DND-41 (cell line): ENCODE measurements at regions not wholly inside any gene's neighbourhood (a gene's known extent, or its start where the extent isn't known, plus 50 kb on each side); places are given as distances from the start of the nearest gene placed in this dataset.
A peak's percentile ranks its signal among the peaks of the same experiment; 100 is the strongest.

Experiments
- ATAC-seq: fragments of 200-7000 bp; cut with Tn5 transposase; 3 replicates; pipeline ENCODE4 v1.9.1; 2021; ENCODE audit warnings: low read depth; ENCODE audit not compliant: insufficient read depth
- DNase-seq: peaks from one replicate; pipeline ENCODE4 v3.0.0-alpha.2; 2020
- H2AFZ ChIP-seq: 2 replicates; pipeline ENCODE4 v1.6.0; 2012; ENCODE audit warnings: low read depth, low read length
- H3K27ac ChIP-seq: 2 replicates; pipeline ENCODE4 v1.5.1; 2012; ENCODE audit warnings: low read length, inconsistent platforms
- H3K27me3 ChIP-seq: fragments of 200-600 bp; sonication (generic); 2 replicates; pipeline ENCODE4 v1.6.0; 2012; ENCODE audit warnings: low read length, mild to moderate bottlenecking, inconsistent platforms; ENCODE audit not compliant: insufficient read depth, poor library complexity
- H3K36me3 ChIP-seq: 2 replicates; pipeline ENCODE4 v1.5.1; 2012; ENCODE audit warnings: low read length, inconsistent platforms; ENCODE audit not compliant: insufficient read depth
- H3K4me1 ChIP-seq: 2 replicates; pipeline ENCODE4 v1.5.1; 2012; ENCODE audit warnings: mild to moderate bottlenecking, low read length; ENCODE audit not compliant: insufficient read depth
- H3K4me2 ChIP-seq: 2 replicates; pipeline ENCODE4 v1.6.0; 2012; ENCODE audit warnings: mild to moderate bottlenecking, moderate library complexity, low read length, inconsistent platforms; ENCODE audit not compliant: insufficient read depth
- H3K4me3 ChIP-seq, 2 experiments: fragments of 200-600 bp in 1 of 2; shearing (Covaris generic) in 1 of 2; 2 replicates each; pipeline ENCODE4 v1.5.1; 2012 to 2016; ENCODE audit warnings: inconsistent platforms in 2 of 2, low read length in 2 of 2, mild to moderate bottlenecking in 2 of 2, low read depth in 1 of 2, moderate library complexity in 1 of 2
- H3K79me2 ChIP-seq: 2 replicates; pipeline ENCODE4 v1.6.0; 2012; ENCODE audit warnings: low read length, inconsistent platforms; ENCODE audit not compliant: insufficient read depth
- H3K9ac ChIP-seq: 2 replicates; pipeline ENCODE4 v1.6.0; 2012; ENCODE audit warnings: low read depth, mild to moderate bottlenecking, inconsistent platforms, low read length, moderate library complexity
- H3K9me3 ChIP-seq: 2 replicates; pipeline ENCODE4 v1.5.1; 2012; ENCODE audit warnings: low read length, moderate library complexity, mild to moderate bottlenecking, inconsistent platforms; ENCODE audit not compliant: insufficient read depth, severe bottlenecking
- H4K20me1 ChIP-seq: 2 replicates; pipeline ENCODE4 v1.6.0; 2012; ENCODE audit warnings: low read length; ENCODE audit not compliant: insufficient read depth
- EZH2 ChIP-seq: IDR thresholded peaks from 3 replicates; pipeline ENCODE4 v1.6.1; 2012; ENCODE audit warnings: borderline replicate concordance, low read depth, mild to moderate bottlenecking, moderate library complexity, low read length, inconsistent platforms; ENCODE audit not compliant: severe bottlenecking
- TF ChIP-seq, protein P1 (sequence below): IDR thresholded peaks from 2 replicates; pipeline ENCODE4 v1.5.1; 2012; ENCODE audit warnings: borderline replicate concordance, low read length, moderate library complexity, mild to moderate bottlenecking; ENCODE audit not compliant: poor library complexity, severe bottlenecking; ENCODE audit errors: extremely low read depth

DNA sequence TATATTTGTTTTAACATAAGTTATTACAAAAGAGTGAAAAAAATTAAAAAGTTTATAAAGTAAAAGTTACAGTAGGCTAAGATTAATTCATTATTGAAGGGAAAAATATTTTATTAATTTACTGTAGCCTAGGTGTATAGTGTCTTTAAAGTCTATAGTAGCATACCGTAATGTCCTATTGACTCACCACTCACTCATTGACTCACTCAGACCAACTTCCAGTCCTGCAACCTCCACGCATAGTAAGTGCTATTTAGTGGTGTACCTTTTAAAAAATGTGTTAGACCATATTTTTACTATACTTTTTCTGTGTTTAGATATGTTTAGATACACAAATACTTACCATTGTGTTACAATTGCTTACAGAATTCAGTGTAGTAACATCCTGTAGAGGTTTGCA is 841.1 kb downstream of the CENPC start:
- Histone ChIP-seq H3K4me3 (no peak overlapping the region), H3K9me3 (no peaks in the 10 kb centered on the region), H3K36me3 (no peaks in the 10 kb centered on the region), H3K4me1 (0 out of 2 replicates have a peak, but pooled peaks cover 3% of the 10 kb centered on the region), H3K79me2 (no peaks in the 10 kb centered on the region), H4K20me1 (no peaks in the 10 kb centered on the region), H3K27ac (no peak overlapping the region), H3K9ac (no peak overlapping the region), H3K27me3 (no peaks in the 10 kb centered on the region), H2AFZ (no peak overlapping the region), H3K4me2 (no peak overlapping the region)
- TF ChIP-seq, protein P1, sequence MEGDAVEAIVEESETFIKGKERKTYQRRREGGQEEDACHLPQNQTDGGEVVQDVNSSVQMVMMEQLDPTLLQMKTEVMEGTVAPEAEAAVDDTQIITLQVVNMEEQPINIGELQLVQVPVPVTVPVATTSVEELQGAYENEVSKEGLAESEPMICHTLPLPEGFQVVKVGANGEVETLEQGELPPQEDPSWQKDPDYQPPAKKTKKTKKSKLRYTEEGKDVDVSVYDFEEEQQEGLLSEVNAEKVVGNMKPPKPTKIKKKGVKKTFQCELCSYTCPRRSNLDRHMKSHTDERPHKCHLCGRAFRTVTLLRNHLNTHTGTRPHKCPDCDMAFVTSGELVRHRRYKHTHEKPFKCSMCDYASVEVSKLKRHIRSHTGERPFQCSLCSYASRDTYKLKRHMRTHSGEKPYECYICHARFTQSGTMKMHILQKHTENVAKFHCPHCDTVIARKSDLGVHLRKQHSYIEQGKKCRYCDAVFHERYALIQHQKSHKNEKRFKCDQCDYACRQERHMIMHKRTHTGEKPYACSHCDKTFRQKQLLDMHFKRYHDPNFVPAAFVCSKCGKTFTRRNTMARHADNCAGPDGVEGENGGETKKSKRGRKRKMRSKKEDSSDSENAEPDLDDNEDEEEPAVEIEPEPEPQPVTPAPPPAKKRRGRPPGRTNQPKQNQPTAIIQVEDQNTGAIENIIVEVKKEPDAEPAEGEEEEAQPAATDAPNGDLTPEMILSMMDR = no peak
- no peak for TF ChIP-seq EZH2
- DNase-seq (no peak), ATAC-seq (no peak)

DNA sequence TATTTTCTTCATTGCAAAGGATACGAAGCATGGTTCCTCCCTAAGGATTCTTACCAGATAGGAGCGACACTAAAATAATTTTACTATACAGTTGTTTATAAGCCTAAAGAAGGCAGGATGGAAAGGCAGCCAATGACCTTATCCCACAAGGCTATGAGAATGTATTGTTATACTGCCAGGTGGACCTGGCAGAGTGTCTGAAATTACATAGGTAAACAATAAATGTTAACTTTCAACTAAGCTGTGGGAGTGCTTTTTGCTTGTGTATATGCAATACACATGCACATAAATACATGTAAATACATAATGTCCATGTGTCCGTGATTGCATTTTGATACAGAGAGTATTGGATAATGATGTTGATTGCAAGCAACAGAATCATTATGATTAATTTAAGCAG is 850.6 kb downstream of the CENPC start:
- Histone ChIP-seq H3K4me2 (no peak overlapping the region), H3K27me3 (no peaks in the 10 kb centered on the region), H3K36me3 (no peaks in the 10 kb centered on the region), H3K27ac (no peak overlapping the region), H3K9me3 (no peaks in the 10 kb centered on the region), H3K9ac (no peak overlapping the region), H3K79me2 (no peaks in the 10 kb centered on the region), H4K20me1 (no peaks in the 10 kb centered on the region), H3K4me3 (no peak overlapping the region), H2AFZ (no peak overlapping the region), H3K4me1 (peaks cover 6% of the 10 kb centered on the region)
- TF ChIP-seq, protein P1 = no peak
- TF ChIP-seq EZH2 = no peak
- ATAC-seq (no peak), DNase-seq (no peak)

GRCh38 chr4:66693694-66694093 is 851.6 kb downstream of the CENPC start:
- ATAC-seq (no peak), DNase-seq (no peak)
- no peak for TF ChIP-seq EZH2
- TF ChIP-seq, protein P1 = no peak
- Histone ChIP-seq H3K4me1 (peaks cover 6% of the 10 kb centered on the region), H3K9ac (no peak overlapping the region), H3K9me3 (no peaks in the 10 kb centered on the region), H3K27me3 (no peaks in the 10 kb centered on the region), H3K36me3 (no peaks in the 10 kb centered on the region), H4K20me1 (no peaks in the 10 kb centered on the region), H3K4me2 (no peak overlapping the region), H3K27ac (no peak overlapping the region), H2AFZ (peak overlapping the region; percentile 10), H3K4me3 (no peak overlapping the region), H3K79me2 (no peaks in the 10 kb centered on the region)

GRCh38 chr4:66691101-66691500 is 854.2 kb downstream of the CENPC start:
- Histone ChIP-seq H3K27me3 (no peaks in the 10 kb centered on the region), H3K27ac (no peak overlapping the region), H4K20me1 (no peaks in the 10 kb centered on the region), H3K36me3 (no peaks in the 10 kb centered on the region), H3K79me2 (no peaks in the 10 kb centered on the region), H3K4me3 (no peak overlapping the region), H3K4me2 (no peak overlapping the region), H2AFZ (no peak overlapping the region), H3K9me3 (no peaks in the 10 kb centered on the region), H3K4me1 (peaks cover 10% of the 10 kb centered on the region), H3K9ac (no peak overlapping the region)
- no peak for DNase-seq
- no peak for ATAC-seq
- TF ChIP-seq, protein P1 = peak; percentile 37
- TF ChIP-seq EZH2 = no peak
